Endothelial cell of umbilical vein (primary cell): ENCODE measurements at regions not wholly inside any gene's neighbourhood (a gene's known extent, or its start where the extent isn't known, plus 50 kb on each side); places are given as distances from the start of the nearest gene placed in this dataset.
A peak's percentile ranks its signal among the peaks of the same experiment; 100 is the strongest.
"Not testable (repeated sequence)": the region's sequence is repeated elsewhere in the genome, so short reads cannot be mapped to it uniquely, and the experiment has no call there.

Source experiments
- BruUV-seq: library from RNA; stranded (reverse); fragments of 400-500 nt; replicated peaks from 2 replicates; lab custom pipeline; 2021; lab: Mats Ljungman, UMichigan
- CTCF ChIA-PET: fragments of 300-600, 350-600 bp; sonication (Branson Sonifier 250); formaldehyde crosslinking; loops from one replicate; lab custom pipeline; 2021; ENCODE audit warnings: antibody characterized with exemption, inconsistent platforms; lab: Charles Lee
- POLR2A ChIA-PET: fragments of 300-600, 350-600 bp; sonication (Branson Sonifier 250); formaldehyde crosslinking; loops from one replicate; lab custom pipeline; 2021; ENCODE audit warnings: antibody characterized with exemption, inconsistent platforms; lab: Charles Lee
- DNase-seq: peaks from one replicate; pipeline ENCODE4 v3.0.0-alpha.2; 2011; ENCODE audit warnings: low read depth, low spot score
- FAIRE-seq: peaks from 2 replicates; lab custom pipeline; 2011; peaks lifted over from hg19 to GRCh38; lab: Jason Lieb, UNC
- H2AFZ ChIP-seq: 2 replicates; pipeline ENCODE4 v1.6.0; 2012; ENCODE audit warnings: low read depth, low read length, control low read depth, inconsistent platforms
- H3K27ac ChIP-seq: 2 replicates; pipeline ENCODE4 v1.5.1; 2011; ENCODE audit warnings: low read depth, mild to moderate bottlenecking, control low read depth, low read length, moderate library complexity; ENCODE audit not compliant: insufficient read depth
- H3K27me3 ChIP-seq, 2 experiments: 2 replicates each; pipeline versions ENCODE4 v1.6.0 to v1.6.1; 2011; ENCODE audit warnings: low read length in 2 of 2, mixed read lengths in 1 of 2; ENCODE audit not compliant: control insufficient read depth in 2 of 2, insufficient read depth in 2 of 2
- H3K36me3 ChIP-seq, 2 experiments: 2 replicates in 1 of 2; 3 replicates in 1 of 2; pipeline ENCODE4 v1.5.1; 2011; ENCODE audit warnings: low read length in 2 of 2, mild to moderate bottlenecking in 1 of 2, moderate library complexity in 1 of 2; ENCODE audit not compliant: control insufficient read depth in 2 of 2, insufficient read depth in 2 of 2; ENCODE audit errors: extremely low read depth in 1 of 2
- H3K4me1 ChIP-seq: 3 replicates; pipeline ENCODE4 v1.5.1; 2011; ENCODE audit warnings: mild to moderate bottlenecking, low read length; ENCODE audit not compliant: control insufficient read depth, insufficient read depth; ENCODE audit errors: extremely low read depth
- H3K4me2 ChIP-seq: 2 replicates; pipeline ENCODE4 v1.6.1; 2011; ENCODE audit warnings: low read length, control low read depth, mixed read lengths; ENCODE audit not compliant: insufficient read depth
- H3K4me3 ChIP-seq, 3 experiments: fragments of 200-600 bp in 1 of 3; sonication (generic), shearing (Covaris generic) in 1 of 3; replicated peaks in 1 of 3; 2 replicates each; pipeline ENCODE4 v1.5.1; 2011 to 2016; ENCODE audit warnings: control low read depth in 3 of 3, low read length in 3 of 3, mild to moderate bottlenecking in 2 of 3, inconsistent platforms in 1 of 3, low read depth in 1 of 3, moderate library complexity in 1 of 3; ENCODE audit not compliant: insufficient read depth in 1 of 3
- H3K79me2 ChIP-seq: 2 replicates; pipeline ENCODE4 v1.6.0; 2012; ENCODE audit warnings: low read length, inconsistent platforms; ENCODE audit not compliant: control insufficient read depth, insufficient read depth
- H3K9ac ChIP-seq: replicated peaks from 2 replicates; pipeline ENCODE3; 2011; ENCODE audit warnings: low read length, control low read depth; ENCODE audit not compliant: insufficient read depth; ENCODE audit errors: extremely low read depth
- H3K9me1 ChIP-seq: replicated peaks from 3 replicates; pipeline ENCODE4 v1.6.0; 2011; ENCODE audit warnings: mild to moderate bottlenecking, low read length; ENCODE audit not compliant: control insufficient read depth, insufficient read depth; ENCODE audit errors: extremely low read depth
- H3K9me3 ChIP-seq: replicated peaks from 2 replicates; pipeline ENCODE4 v1.5.1; 2012; ENCODE audit warnings: low read length, inconsistent platforms; ENCODE audit not compliant: control insufficient read depth, insufficient read depth
- H4K20me1 ChIP-seq: replicated peaks from 2 replicates; pipeline ENCODE3; 2011; ENCODE audit warnings: mild to moderate bottlenecking, low read length; ENCODE audit not compliant: control insufficient read depth, insufficient read depth; ENCODE audit errors: extremely low read depth
- EZH2 ChIP-seq: IDR thresholded peaks from 2 replicates; pipeline ENCODE4 v1.6.1; 2012; ENCODE audit warnings: borderline replicate concordance, low read depth, mild to moderate bottlenecking, moderate library complexity, low read length, inconsistent platforms; ENCODE audit not compliant: severe bottlenecking
- FOS ChIP-seq: IDR thresholded peaks from 2 replicates; pipeline ENCODE4 v1.6.1; 2011; ENCODE audit warnings: mild to moderate bottlenecking, low read length, moderate library complexity, borderline replicate concordance; ENCODE audit not compliant: insufficient read depth
- JUN ChIP-seq: IDR thresholded peaks from 2 replicates; pipeline ENCODE4 v1.6.1; 2011; ENCODE audit warnings: borderline replicate concordance, low read depth; ENCODE audit not compliant: insufficient read length, insufficient read depth
- MYC ChIP-seq: IDR thresholded peaks from one replicate; pipeline ENCODE4 v1.6.1; 2011; ENCODE audit warnings: mild to moderate bottlenecking, low read depth, low read length
- dilution Hi-C: fragments of 300-500 bp; cut with MboI; formaldehyde crosslinking; loops from one replicate; pipeline ENCODE4 v1.15.0; 2019; ENCODE audit warnings: low sequenced_read_pairs; ENCODE audit not compliant: extremely low pct_ligation_motif_present
- intact Hi-C: fragments of 100-400 bp; cut with micrococcal nuclease; formaldehyde crosslinking; loops from one replicate; pipeline ENCODE4 v1.10.0; 2022
- small RNA-seq: library from RNA; depleted of rRNA; stranded (forward); fragments of <200 nt; gene quantifications from one replicate; pipeline ENCODE3, GENCODE V24; 2012; ENCODE audit warnings: low replicate concordance, low read depth; ENCODE audit not compliant: insufficient read depth, insufficient read length

DNA sequence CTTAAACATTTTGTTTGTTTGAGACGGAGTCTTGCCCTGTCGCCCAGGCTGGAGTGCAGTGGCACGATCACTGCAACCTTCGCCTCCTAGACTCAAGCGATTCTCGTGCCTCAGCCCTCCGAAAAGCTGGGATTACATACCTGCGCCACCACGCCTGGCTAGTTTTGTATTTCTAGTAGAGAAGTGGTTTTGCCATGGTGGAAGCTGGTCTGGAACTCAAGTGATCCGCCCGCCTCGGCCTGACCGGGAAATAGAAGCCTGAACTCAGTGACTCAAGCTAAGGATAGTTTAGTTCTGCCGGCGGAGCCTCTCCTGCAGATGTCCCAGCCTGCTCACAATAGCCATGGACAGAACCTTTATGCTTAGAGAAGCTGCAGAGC, 53.0 kb upstream of the ZNF254 start:
- H3K36me3 ChIP-seq: peaks cover 2 to 4% of the 10 kb centered on the region in 2 experiments
- no peaks in the 10 kb centered on the region for H3K9me3 ChIP-seq
- H2AFZ ChIP-seq: peak overlapping the region; percentile 90
- H3K27ac ChIP-seq: peak overlapping the region; percentile 83
- intact Hi-C loops: loop anchor here (1.0 to 10.0 kb wide), 5 partner anchors 51 to 959 kb away; partner anchors contain the start of genes ZNF254, ZNF675, ZNF681 and ZNF726
- TF ChIP-seq EZH2 (no peak), MYC (no peak), JUN (no peak), FOS (no peak)
- H3K9me1 ChIP-seq: no peaks in the 10 kb centered on the region
- H3K9ac ChIP-seq: peak overlapping the region; percentile 93
- no TSS peak for BruUV-seq
- peak overlapping the region; percentile 72 for H3K4me2 ChIP-seq
- ChIA-PET CTCF (interaction anchor here (0.9 to 1.7 kb wide), 5 partner anchors 10 to 119 kb away, joined by 3 to 9 read pairs (median 6); partner anchors contain the start of genes ZNF254 and ZNF726), POLR2A (interaction anchor here (0.9 to 1.9 kb wide), 3 partner anchors 9 to 53 kb away, joined by 3 to 14 read pairs (median 6); partner anchors contain the start of gene ZNF254)
- no peaks in the 10 kb centered on the region for H3K4me1 ChIP-seq
- peaks cover 2% of the 10 kb centered on the region for H4K20me1 ChIP-seq
- H3K79me2 ChIP-seq: peaks cover 39% of the 10 kb centered on the region
- dilution Hi-C loops: no loop called here
- FAIRE-seq (peak; percentile 71), DNase-seq (peak; percentile 77)
- no peaks in the 10 kb centered on the region for H3K27me3 ChIP-seq
- H3K4me3 ChIP-seq: peak overlapping the region; percentile 45 to 82 (median 75)

DNA sequence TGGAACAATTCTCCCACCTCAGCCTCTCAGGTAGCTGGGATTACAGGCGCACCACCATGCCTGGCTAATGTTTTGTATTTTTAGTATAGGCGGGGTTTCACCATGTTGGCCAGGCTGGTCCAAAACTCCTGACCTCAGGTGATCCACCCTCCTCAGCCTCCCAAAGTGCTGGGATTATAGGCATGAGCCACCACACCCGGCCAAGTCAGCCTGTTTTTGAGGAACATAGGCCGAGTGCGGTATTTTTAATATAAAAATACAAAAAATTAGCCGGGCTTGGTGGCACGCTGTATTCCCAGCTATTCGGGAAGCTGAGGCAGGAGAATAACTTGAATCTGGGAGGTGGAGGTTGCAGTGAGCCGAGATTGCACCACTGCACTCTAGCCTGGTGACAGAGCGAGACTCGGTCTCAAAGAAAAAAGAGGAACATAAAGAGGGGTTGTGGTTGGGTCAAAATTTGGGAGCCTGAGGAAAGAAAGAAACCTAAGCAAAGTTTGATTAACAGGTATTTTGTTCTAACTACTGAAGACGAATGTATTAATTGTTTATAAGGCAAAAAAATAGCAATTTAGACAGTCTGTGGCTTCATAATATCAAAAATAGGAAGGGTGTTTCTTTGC, 51.6 kb upstream of the ZNF254 start:
- BruUV-seq, H3K9ac ChIP-seq, H3K27ac ChIP-seq, DNase-seq, POLR2A ChIA-PET, H3K27me3 ChIP-seq, H3K4me1 ChIP-seq, dilution Hi-C loops, H4K20me1 ChIP-seq, H3K4me3 ChIP-seq, CTCF ChIA-PET, H3K9me1 ChIP-seq, H3K36me3 ChIP-seq, FAIRE-seq, H3K9me3 ChIP-seq, H2AFZ ChIP-seq: not testable (repeated sequence)
- H3K79me2 ChIP-seq: peaks cover 48% of the 10 kb centered on the region
- intact Hi-C loops: loop anchor here (10.0 kb wide), 2 partner anchors 49 to 351 kb away; partner anchors contain the start of genes ZNF254 and ZNF675
- peak overlapping the region; percentile 72 for H3K4me2 ChIP-seq

Small RNA genes lying in the stretch of these regions (small RNA-seq; reads per million reads assigned to genes)
- gene RNA5-8SP4: 1.1 reads per million
